ENCODE measurements at regions not wholly inside any gene's neighbourhood (a gene's known extent, or its start where the extent isn't known, plus 50 kb on each side); places are given as distances from the start of the nearest gene placed in this dataset.
"Not testable (repeated sequence)": the region's sequence is repeated elsewhere in the genome, so short reads cannot be mapped to it uniquely, and the experiment has no call there.

DNA sequence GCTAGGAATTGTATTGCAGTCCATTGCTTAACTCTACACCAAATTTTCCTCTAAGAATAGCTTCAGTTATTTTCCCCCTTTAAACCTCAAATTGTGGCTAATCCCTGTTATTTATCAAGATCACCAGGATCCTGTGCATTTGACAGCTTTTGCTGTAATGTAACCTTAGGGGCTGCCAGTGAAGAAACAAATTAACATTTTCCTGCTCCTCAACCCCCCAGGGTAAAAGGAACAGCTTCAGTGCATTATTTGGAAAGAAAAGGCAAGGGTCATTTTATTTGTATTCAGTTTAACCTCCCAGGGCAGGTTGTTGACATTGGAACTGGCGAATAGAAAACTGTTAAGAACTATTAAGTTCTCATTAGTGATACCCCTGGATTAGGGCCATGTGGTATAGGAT lies 57.0 kb downstream of the PCDH20 start:
- DNase-seq = no peak
- intact Hi-C loops (cut with DNase I) = no loop called here

DNA sequence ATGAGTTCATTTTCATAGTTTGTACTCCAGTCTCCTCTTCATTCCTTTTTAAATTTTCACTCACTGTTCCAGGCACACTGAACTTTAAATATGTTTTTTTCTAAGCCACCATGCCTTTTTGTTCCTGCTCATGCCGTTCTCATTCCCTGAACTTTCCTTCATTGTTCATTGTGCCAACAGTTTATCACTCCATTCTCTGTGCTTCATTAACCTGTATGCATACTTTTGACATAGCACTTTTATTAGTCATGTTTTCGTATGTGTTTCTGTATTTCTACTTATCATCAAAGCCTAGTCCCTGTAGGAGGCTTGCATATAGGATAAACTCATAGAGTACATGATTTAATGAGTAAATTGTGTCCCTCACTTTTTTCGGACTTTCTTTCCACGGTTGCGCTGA lies 65.3 kb downstream of the PCDH20 start:
- intact Hi-C loops (cut with DNase I) = no loop called here
- DNase-seq = no peak

DNA sequence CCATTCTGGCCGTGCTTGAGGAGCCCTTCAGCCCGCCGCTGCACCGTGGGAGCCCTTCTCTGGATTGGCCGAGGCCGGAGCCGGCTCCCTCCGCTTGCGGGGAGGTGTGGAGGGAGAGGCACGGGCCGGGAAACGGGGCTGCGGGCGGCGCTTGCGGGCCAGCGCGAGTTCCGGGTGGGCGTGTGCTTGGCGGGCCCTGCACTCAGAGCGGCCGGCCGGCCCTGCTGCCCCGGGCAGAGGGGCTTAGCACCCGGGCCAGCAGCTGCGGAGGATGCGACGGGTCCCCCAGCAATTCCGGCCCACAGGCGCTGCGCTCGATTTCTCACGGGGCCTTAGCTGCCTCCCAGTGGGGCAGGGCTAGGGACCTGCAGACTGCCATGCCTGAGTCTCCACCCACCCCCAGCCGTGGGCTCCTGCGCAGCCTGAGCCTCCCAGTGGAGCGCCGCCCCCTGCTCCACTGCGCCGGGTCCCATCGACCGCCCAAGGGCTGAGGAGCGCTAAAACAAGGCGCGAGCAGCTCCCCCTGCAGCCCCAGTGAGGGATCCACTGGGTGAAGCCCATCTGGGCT lies 76.5 kb downstream of the PCDH20 start:
- intact Hi-C loops (cut with DNase I) = no loop called here
- peak in 1 of 42 donors; percentile 39 for DNase-seq

GRCh38 chr13:61316647-61317046 lies 99.0 kb downstream of the PCDH20 start:
- intact Hi-C loops (cut with DNase I) = no loop called here
- DNase-seq = no peak

DNA sequence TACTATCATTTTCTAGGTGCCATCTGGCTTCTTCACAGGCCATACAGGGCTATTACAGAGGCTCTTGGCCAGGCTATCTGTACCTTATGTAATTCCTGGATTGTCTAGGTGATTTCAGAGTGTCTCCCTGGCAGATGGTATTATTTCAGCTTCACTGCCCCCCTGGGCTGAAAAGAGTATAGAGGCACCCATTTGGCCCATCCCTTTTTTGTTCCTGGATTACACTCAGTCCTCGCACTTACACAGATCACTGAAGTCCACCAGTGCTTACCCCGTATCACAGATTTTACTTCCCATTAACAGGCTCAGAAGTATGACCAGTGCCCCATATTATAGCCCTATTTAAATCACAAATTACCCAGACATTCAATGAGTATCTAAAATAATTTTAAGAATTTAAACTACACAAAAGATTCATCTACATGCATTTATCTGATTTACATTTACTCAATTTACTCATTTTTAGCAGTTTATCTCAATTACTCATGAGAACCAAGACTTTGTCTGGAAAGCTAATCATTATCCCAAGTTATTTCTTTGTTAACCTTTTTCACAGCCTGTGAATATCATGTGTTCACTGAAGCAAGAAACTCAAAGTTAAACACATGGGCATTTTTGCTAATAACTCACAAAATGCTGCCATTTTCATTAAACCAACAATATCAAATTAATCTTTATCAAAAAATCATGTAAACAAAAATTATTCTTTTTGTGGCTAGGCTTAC lies 121.0 kb downstream of the PCDH20 start:
- no peak for DNase-seq
- intact Hi-C loops (cut with DNase I) = no loop called here

DNA sequence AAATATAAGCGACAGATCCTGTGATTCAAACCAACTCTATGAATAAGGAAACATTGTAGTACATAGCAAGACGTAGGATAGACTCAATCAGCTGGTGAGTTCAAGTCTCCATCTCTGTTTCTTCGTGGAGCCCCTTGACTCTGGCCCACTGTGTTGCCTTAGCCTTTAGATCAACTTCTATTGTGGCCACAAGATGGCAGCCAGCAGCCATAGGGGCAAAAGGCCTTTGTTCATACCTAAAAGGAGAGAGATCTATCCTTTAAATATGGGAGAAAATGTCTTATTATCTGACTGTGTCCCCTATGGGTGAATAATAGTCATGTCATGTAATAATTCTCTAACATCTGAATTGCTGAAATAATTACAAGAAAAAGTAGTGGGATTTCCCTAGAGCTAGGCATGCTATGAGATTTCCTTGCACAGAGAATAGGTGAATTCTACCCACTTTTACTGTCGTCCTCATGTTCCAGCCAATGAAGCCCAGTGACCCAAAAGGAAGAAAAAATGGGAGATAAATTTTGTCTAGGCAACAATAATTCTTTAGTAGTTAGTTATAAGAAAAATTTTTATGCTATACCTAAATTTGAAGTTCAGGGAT lies 129.4 kb downstream of the PCDH20 start:
- DNase-seq = peak in 9 of 42 donors; percentile 1 to 27 (median 9)
- intact Hi-C loops (cut with DNase I) = no loop called here

GRCh38 chr13:61277586-61278276 lies 137.9 kb downstream of the PCDH20 start:
- intact Hi-C loops (cut with DNase I) = no loop called here

GRCh38 chr13:61277088-61277487 lies 138.6 kb downstream of the PCDH20 start:
- intact Hi-C loops (cut with DNase I) = no loop called here
- DNase-seq = no peak

More at GRCh38 chr13:61277586-61278276, 137.9 kb downstream of the PCDH20 start:
- no peak for DNase-seq

DNA sequence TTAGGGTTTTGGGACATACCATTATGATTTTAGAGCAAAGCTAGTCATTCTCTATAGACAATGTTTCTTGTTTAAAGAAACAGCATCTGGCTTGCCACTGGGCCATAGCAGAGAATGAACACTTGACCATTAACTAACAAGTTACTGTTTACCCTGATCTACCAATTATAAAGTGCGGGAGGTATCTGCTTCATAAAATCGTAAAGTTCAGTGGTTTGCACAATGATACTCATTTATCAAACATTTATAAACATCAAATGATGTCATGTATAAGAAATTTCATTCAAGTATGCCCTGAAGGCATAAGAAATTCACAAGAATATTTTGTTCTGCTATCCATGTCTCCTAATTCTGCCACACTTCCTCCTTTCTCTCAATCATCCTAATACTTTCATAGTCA lies 139.2 kb downstream of the PCDH20 start:
- DNase-seq = no peak
- intact Hi-C loops (cut with DNase I) = no loop called here

DNA sequence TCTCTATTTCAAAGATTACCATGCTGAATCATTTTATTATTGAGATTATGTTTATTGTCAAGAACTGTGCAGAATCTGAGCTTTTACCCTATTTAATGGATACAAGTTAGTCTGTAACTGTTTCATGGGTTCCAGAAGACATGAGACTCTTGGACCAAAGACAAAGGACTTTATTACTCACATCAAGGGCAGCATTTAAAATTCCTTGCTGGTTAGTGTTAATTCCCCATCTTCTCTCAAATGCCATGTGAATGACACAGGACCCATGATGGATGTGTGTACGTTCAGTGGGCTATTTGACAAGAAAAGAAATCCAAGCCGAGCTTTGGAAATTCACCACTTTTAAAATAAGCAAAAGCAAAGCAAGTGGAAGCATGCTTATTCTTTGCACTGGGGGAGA lies 139.9 kb downstream of the PCDH20 start:
- no peak for DNase-seq
- intact Hi-C loops (cut with DNase I) = no loop called here

DNA sequence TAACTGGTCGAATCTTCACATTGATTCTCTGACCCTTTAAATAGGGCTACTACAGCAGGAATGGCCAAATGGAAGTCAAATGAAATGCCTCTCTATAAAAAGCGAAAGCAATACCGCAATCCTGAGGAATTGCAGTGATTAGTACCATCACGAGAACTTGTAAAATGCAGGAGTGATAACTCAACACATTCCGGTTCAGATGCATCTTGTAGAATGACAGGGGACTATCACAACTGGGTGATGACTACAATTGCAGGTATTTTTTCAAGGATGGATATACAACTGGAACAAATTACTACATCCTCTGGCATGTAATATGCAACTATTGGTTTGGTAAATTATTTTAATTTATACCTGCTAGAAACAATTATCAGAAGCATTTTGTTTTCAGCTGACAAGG lies 140.4 kb downstream of the PCDH20 start:
- no peak for DNase-seq
- intact Hi-C loops (cut with DNase I) = no loop called here

DNA sequence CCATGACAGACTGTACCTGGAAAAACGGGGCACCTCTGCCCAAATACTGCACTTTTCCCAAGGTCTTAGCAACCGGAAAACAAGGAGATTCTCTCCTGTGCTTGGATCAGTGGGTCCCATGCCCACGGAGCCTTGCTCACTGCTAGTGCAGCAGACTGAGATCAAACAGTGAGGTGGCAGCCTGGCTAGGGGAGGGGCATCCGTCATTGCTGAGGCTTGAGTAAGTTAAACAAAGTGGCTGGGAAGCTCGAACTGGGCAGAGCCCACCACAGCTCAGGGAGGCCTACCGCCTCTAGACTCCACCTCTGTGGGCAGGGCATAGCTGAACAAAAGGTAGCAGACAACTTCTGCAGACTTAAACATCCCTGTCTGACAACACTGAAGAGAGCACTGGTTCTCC lies 148.8 kb downstream of the PCDH20 start:
- intact Hi-C loops (cut with DNase I) = not testable (repeated sequence)

DNA sequence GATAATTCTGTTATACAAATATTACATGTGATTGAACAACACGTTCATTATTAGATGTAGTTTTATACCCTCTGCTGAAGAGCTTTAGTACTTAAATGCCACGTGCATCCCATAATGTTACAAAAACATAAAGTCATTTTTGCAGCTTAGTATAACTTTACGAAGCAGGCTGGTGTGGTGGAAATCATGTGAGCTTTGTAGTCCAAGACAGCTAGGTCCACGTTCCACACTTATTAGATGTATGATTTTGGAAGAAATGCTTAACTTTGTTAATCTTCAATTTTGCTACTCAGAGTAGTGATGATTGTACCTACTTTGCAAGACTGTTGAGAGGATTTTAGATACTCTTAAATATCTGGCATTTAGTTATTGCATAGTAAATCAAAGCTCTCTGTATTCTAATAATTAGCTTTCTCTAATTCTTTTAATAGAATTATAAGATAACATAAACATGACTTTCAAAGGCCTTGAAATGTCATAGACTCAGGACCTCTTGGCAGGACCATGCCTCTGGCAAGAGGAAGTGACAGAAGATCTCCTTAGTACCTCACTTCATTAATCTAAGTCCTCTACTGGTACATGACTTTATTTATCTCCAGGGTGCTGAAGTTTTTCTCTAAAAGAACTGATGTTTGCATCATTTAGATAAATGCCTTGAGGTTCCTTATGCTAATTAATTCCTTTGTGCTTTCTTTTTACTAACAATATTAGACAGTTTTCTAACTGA lies 153.7 kb downstream of the PCDH20 start:
- DNase-seq = no peak
- intact Hi-C loops (cut with DNase I) = no loop called here

More for the DNA sequence above, 148.8 kb downstream of the PCDH20 start:
- DNase-seq = not testable (repeated sequence)

GRCh38 chr13:61258185-61258584 lies 157.5 kb downstream of the PCDH20 start:
- intact Hi-C loops (cut with DNase I) = no loop called here
- DNase-seq = no peak

DNA sequence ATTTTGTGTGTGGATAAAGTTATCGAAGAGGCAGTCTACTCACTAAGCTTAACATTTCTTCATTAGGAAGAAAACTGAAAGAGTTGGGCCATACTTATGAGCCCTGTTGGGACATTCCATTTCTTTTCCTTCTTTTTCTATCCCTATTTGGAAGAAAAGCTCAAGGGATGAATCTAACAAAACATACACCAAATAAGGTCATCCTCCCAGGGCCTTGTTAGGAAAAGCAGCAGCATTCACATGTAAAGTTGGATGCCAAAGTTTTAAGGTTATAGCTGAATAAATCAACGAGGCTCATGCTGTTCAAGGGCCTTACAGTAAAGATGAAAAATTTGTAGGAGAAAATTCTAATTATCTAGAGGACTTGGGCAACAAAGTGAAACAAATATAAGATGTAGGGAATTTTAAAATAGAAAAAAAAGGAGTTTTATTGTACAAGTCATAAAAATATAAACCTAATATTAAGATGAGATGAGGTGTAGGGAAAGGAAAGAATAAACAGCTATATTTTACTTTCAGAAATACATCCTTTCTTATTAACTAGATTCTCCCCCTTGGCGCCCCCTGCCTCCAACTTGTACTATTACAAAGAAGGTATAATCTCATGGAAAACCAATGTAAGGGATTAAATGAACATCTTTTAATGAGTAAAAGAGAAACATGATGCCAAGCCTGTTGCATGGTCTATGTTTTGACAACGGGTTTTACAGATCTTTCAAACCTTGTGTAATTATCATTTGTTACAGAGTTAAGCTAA lies 160.4 kb downstream of the PCDH20 start:
- DNase-seq = peak in 3 of 42 donors; percentile 1 to 18 (median 6)
- intact Hi-C loops (cut with DNase I) = no loop called here

DNA sequence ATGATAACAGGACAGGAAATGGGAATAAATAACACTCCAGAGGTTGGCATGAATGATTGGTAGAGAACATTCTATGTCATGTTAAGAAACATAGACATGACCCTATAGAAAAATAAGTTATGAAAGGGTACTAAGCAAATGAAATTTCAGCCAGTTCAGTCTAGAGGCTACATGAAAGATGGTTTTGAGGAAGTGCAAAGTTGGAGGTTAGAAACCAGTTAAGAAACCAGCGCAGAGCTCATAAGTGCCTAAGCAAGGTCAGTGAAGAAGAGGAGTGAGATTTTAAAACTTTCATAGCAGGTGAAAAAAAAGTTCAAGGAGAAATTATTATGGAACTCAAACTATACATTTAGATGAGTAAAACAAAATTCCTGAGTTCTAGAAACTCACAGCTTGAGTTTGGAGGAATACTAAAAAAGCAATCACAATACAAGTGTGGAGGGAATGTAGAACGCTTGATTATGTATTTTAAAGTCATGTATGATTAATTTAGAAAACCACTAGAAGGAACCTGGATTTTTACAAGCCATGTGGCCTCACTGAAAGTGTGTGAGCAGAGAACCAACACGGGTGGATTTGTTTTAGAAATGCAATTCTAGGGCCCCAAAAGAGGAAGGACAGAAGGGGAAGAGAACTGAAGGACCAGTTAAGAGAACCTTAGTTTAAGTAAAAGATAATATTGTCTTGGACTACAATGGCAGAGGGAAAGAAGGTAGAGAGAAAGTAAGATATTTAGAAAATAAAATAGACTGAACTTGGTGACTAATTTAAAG lies 162.4 kb downstream of the PCDH20 start:
- intact Hi-C loops (cut with DNase I) = no loop called here
- DNase-seq = no peak

DNA sequence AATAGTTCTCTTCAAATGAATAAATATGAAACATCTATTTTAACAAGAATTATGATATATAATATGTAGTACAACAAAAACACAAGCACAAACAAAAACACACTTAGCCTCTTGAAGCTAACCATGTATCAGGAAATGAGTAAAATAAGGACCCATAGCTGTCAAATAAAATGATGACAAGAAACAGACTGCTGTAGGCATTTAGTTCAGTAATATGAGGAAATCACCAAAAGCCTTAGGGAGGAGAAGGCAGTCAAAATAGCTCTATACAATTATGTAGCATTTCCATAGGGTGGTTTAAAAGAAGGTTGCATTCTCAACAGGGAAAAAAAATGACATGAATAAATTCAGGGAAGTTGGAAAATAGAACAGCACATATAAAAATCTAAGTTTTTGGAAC lies 163.4 kb downstream of the PCDH20 start:
- DNase-seq = no peak
- intact Hi-C loops (cut with DNase I) = no loop called here

Measured in head of caudate nucleus (tissue), 42 donors.